ENCODE measurements at regions not wholly inside any gene's neighbourhood (a gene's known extent, or its start where the extent isn't known, plus 50 kb on each side); places are given as distances from the start of the nearest gene placed in this dataset.
"Not testable (repeated sequence)": the region's sequence is repeated elsewhere in the genome, so short reads cannot be mapped to it uniquely, and the experiment has no call there.

DNA sequence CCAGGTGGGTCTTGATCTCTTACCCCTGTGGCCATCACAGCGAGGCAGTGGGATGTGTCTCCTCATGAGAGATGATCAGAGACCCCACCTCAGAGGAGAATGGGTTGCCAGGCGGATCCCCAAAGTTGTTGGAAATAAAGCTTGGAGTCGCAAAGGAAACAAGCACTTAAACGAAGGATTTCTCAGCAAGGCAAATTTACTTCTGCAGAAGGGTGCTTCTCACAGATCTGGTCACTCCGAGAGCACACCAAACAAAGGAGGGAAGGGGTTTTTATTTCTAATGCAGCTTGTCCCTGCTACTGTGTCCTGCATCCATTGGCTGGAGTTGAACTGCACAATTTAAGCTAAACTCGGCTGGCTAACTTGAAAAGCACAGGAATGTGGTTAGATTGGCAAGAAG is 466.6 kb upstream of the EYS start:
- DNase-seq, result no peak

DNA sequence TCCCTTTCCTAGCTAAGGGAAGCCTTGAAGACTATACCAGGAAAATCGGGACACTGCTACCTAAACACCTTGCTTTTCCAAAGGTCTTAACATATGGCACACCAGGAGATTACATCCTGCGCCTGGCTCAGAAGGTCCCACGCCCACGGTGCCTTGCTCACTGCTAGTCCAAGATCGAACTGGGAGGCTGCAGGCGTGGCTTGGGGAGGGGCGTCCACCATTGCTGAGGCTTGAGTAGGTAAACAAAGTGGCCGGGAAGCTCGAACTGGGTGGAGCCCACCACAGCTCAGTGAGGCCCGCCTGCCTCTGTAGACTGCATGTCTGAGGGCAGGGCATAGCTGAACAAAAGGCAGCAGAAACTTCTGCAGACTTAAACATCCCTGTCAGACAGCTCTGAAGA is 459.7 kb upstream of the EYS start:
- not testable (repeated sequence) for DNase-seq

DNA sequence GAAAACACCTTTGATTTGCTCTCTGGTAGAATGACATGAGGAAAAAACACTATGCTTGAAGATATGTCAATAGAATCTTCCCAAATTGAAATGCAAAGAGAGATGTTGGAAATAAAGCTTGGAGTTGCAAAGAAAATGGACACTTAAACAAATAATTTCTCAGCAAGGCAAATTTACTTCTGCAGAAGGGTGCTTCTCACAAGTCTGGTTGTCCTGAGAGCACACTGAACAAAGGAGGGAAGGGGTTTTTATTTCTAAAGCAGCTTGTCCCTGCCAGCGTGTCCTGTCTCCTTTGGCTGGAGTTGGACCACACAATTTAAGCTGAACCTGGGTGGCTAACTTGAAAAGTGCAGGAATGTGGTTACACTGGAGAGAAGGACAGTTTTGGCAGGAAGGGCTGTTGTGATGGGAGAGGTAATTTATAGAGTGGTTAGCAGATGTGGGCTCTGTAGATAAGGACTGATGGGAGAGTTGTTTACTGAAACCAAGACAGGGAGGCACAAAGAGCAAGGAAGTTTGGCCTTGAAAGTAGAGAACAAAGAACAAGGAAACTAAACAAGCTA is 454.6 kb upstream of the EYS start:
- DNase-seq, result no peak

DNA sequence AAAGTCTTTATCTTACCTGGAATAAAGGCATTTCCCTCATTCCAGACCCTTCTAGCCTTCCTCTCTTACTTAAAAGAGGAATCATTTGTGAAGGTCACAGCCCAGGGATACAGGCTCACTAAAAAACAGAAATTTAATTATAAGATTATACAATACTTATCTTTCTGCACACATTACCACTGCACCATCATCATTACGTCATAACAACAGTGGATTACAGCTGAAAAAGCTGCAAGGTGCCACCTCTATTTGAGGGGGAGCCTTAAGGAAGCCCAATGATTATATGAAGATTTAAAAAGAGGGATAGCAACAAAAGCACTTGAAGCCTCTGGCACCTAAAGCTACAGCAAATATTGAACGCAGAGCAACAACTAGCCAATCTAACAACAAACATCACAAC is 452.9 kb upstream of the EYS start:
- DNase-seq, result no peak

DNA sequence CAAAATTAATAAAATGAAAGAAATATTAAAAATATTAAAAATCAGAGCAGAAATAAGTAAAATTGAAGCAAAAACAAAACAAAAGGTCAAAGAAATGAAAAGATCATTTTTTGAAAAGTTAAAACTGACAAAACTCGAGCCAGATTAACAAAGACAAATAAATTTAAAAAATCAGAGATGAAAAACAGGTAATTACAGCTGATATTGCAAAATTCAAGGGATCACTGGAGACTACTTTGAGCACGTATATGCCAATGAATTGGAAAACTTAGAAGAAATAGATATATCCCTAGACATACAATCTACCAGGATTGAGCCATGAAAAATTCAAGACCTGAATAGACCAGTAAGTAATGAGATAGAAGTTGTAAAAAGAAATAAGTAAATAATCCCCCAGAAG is 446.2 kb upstream of the EYS start:
- DNase-seq, result no peak

DNA sequence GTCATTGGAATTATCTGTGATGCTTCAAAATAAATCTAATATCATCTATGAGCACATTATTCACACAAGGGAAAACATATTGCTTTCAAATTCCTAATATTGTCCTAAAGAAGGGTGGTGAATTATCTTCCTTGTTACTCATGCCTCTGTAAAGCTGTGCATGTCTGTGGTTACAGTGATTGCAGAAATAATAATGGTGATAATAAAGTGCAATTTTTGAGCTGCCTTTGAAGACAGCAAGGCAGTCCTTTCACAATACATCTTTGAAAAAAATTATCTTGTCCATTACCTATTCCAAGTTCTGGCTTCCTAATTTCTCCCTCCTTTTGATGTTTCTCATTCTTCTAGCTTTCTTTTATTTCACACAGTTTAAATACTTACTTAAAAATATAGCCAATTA is 442.1 kb upstream of the EYS start:
- DNase-seq, result no peak

DNA sequence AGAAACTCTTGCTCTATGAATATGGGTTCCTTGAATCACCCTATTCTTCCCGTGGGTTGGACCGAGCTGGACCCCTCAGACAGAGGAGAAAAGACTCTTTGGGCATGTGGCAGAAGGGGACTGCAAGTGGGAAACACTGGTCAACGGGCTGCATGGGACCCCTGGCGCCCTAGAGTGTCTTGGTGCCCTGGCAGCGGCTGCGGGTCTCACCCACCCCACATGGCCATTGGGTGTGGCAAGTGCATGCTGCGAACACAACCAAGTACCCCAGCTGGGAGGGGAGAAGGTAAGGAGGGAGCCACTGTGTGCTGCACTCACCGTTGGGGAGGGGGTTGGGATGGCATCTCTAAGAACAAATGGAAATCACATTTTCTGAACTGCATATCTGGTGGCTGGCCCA is 438.8 kb upstream of the EYS start:
- no peak for DNase-seq

DNA sequence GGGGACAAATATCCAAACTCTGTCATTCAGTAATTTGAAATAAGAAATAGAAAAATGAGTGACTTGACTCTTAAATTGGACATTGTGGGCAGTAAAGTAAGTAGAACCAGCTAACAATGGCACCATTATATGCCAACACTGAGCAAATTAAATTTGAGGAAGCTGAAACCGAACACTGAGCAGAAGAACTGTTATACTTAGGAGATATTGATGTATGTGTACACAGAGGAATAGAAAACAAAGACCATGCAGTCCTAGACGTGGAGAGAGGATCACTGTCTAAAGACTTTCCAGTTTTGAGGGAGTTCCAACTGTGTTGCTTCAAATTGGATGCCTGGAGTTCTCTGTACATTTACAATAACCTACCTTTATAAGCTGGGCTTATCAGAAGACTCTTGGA is 427.0 kb upstream of the EYS start:
- no peak for DNase-seq

DNA sequence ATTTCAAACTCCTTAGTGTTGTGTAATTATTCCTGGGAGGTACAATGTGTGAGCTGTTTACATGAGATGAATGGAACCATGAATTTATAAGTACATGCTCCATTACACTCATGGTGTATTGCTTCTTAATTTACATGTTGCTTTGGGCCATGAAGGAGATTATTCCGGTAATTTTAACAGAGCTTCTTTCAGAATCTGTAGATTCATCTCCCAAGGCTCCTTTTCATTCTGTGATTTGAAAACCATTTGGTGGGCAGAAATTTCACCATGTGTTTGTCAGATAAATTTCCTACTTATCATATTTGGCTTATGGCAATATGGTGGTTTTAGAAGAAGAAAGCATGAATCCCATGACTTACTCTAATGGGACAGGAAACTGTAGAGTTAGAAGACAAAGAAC is 421.6 kb upstream of the EYS start:
- no peak for DNase-seq

DNA sequence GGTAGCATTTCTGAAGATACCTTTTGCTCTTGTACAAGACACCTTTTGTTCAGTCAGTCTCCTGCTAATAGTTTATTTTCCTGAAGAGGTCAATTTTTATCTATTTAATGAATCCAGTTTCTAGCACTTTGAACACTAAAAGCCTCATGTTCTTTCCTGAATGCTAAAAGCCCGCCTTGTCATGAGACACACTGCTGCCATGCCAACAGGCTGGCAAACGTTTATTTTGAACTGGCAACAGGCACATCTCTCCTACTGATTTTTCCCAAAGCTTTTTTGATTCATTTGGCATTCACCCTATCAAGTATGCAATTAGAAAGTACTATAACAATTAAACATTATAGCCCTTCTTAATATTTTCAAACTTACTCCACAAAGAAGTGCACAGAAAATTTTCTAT is 421.2 kb upstream of the EYS start:
- DNase-seq, result no peak

DNA sequence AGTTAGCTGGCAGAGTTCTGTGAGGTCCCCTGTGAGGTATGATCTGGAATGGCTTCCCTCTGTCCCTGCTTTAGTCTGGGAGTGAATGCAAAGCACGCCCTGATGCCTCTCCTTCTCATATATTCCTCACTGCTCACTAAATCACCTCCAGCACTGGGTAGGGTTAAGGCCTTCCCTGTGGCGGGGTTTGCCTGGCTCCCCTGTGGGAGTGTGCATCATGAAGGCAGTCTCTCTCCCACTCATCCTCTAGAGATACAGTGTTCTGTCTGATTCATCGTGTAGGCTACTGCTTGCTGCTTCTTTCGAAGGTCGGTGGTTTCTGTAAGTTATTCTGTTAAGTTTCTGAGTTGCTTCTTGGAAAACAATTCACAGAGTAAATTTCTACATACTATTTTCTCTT is 420.0 kb upstream of the EYS start:
- no peak for DNase-seq

DNA sequence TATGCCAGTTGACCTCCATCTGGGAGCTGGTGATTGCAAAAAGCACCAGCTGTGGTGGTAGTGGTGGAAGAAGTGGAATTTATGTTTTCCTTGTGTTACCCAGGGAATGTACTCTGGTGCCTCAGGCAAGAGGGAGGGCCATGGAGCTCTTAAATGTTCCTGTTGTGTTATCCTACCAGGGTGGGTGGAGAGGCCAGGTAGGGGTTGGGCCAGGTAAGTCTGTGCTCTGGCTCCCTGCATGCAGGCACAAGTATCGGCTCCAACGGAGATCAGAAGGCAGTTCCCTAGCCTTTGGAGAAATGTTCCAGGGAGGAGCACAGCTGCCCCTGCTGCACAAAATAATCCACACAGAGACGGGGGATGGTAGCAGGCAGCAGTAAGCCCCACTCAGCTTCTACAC is 419.3 kb upstream of the EYS start:
- DNase-seq, result no peak

DNA sequence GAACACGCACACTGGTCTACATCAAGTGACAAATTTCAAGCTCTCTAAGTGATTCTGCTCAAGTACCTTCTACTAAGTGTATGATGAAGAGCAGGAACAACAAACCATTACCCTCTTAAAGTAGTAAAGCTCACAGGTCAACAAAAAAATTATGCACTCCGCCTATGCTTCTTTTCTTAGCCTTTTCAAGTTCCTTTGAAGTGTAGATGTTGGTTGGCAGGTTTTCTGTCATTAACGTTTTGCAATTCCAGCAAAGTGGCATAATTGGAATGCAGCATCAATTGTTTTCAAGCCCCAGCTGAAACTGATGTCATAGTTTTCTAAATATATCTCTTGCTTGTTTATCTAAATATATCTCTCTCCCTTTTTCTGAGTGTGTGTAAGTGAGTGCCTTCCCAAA is 396.9 kb upstream of the EYS start:
- no peak for DNase-seq

DNA sequence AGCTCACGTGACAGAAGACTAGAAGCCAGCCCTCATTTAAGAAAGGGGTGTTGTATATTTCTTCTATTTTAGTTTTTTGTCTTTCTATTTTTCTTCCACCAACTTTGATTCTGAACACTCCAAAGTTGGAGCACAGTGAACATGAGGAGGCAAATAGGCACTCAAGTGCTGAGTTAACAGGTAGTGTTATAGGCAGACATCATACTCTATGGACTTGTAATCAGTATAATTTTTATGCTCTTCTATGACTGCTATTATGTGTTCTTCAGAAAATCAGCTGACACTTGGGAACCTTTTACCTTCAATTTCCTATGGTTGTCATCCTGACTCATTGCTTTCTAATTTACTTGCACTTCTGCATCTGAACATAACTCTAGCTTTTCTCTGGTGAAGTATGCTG is 396.3 kb upstream of the EYS start:
- no peak for DNase-seq

DNA sequence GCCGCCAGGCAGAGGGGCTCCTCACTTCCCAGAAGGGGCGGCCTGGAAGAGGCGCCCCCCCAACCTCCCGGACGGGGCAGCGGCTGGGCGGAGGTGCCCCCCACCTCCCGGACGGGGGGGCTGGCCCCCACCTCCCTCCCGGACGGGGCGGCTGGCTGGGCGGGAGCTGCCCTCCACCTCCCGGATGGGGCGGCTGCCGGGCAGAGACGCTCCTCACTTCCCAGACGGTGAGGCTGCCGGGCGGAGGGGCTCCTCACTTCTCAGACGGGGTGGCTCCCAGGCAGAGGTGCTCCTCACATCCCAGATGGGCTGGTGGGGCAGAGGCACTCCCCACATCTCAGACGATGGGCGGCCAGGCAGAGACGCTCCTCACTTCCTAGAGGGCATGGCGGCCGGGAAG is 389.7 kb upstream of the EYS start:
- DNase-seq, result no peak

DNA sequence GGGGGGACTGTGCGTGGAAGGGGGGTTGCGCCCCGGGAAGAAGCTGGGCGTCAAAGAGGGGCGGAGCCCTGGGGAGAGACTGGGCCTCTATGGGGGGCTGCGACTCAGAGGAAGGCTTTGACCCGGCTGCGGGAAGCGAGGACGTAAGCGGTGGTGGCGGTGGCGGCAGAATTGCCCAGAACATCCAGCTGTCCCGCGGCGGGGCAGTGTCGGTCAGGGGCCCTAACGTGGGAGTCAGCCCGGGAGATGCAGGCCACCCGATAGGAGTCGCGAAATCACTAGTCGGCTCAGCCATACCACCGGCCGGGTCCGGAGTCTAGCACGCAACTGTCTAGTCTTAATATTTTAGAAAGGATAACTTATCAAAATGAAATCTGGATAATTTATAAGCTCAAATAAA is 387.6 kb upstream of the EYS start:
- DNase-seq, result peak; percentile 18

DNA sequence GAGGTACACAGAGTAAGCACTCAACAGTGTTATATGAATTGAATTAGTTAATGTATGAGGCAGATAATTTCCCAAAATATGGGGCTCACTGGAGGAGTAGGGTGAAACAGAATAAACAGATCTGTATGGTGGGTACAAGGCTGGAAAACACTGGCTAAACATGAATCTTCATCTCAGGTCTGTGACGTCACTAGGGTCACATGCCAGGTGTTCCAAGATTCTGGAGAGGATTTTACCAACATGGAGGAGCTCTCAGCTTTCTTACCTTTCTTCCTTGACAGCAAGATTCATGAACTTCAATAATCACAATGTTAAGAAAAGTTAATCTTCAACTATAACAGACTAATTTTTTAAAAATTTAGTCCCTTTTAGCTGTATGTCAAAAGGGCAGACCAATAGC is 385.3 kb upstream of the EYS start:
- not testable (repeated sequence) for DNase-seq

DNA sequence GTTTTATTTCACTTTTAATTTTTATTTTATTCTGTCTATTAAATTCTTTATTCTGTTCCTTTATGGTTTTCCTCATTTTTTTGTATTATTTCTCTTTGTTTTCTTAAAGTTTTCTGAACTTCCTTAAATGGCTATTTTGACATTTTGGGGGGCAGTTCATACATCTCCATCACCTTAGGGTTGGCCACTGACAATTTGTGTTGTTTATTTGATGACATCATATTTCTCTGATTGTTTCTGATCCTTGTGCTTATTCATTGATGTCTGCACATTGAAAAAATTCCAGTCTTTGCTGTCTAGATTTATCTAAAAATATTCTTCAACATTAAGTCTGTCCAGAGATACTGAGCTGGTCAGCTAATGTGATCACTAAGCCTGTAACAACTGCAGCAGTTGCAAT is 379.5 kb upstream of the EYS start:
- DNase-seq, result no peak

DNA sequence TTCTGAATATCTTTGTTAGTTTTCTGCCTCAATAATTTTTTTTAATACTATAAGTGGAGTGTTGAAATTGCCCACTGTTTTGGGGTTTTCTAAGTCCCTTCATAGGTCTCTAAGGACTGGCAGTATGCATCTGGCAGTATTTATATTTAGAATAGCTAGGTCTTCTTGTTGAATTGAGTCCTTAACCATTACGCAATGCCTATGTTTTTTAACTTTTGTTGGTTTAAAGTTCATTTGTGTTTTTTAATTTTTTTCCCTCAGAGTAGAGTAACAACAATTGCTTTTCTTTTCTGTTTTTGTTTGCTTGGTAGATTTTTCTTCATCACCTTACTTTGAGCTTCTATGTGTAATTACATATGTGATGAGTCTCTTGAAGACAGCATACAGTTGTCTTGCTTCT is 375.9 kb upstream of the EYS start:
- no peak for DNase-seq

DNA sequence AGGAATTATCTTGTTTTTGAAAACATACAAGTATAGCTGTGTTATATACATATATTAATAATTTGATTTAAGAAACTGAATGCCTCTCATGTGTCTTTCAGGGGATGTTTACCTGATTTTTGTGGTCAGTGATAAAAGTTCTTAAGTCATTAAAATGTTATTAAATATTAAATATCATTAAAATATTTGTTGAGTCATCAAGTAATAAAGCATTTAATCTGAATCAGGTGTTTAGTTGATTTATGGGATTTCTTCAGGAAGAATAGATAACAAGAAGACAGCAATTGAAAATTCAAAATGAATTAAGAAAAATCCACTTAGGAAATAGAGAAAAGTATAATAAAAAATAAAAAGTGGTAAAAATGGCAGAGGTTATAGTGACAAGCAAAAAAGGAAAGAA is 361.9 kb upstream of the EYS start:
- no peak for DNase-seq

DNA sequence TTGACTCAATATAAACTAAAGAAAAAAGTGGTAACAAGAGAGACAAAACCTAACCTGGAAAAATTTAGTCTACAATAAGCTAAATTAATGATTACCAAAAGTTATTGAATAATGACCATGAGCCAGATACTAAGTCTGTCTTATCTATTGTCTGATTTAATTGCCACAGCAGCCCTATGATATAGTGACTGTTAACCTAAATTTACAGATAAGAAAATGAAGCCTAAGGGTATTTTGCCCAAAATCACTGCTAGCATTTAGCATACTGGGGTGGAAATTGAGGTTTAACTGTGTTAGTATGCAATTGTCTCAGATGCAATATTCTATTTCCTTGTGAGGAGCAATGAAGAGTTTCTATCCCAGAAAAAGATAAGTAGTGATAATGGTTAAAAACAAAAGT is 361.0 kb upstream of the EYS start:
- no peak for DNase-seq

DNA sequence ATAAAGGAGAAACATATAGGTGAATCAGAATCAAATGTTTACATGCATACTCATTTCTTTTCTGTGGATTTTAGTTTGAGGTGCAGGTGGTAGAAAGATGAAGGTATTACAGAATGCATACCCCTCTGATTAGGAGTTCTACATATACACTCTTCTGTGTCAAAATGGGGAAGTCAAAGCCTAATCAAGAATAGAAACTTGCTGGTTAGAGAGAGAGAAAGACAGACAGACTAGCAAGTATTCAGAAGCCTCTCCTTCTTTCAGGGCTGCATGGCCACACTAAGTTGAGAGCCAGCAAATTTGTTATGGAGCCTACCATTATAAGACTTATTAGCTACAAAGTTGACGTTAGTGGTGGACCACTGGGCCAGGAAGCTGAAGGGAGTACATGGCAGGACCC is 358.3 kb upstream of the EYS start:
- DNase-seq, result no peak

DNA sequence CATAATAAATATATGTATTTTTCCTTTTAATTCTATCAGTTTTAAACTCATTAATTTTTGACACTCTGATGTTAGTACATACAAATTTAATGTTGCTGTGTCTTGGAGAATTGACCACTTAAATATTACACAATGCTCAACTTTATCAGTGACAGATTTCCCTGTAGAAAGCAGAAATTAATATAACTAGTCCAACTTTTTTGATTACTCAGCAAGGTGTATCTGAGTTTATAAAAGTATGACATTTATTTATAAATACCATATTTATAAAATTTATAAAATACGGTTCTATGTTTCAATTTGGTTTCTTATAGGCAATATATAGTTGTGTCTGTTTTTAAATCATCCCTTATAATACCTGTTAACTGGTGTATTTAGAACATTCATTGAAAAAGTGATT is 350.0 kb upstream of the EYS start:
- no peak for DNase-seq

DNA sequence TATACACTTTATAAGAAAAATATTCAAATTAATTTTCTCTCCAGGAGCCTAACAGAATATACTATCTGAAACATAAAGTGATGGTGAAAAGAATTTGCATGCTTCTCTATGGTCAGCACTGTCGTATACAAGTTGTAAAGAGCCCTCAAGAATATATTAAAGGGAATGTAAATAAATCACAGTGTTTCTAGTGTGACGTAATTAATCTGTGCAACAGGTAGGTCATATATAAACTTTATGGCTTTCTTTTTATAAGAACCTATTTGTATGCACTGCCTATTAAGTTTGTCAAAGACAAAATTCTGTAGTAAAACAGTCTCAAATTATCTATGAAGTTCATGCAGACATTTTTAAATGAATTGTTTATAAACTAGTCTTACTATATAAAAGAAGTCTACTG is 347.9 kb upstream of the EYS start:
- no peak for DNase-seq

DNA sequence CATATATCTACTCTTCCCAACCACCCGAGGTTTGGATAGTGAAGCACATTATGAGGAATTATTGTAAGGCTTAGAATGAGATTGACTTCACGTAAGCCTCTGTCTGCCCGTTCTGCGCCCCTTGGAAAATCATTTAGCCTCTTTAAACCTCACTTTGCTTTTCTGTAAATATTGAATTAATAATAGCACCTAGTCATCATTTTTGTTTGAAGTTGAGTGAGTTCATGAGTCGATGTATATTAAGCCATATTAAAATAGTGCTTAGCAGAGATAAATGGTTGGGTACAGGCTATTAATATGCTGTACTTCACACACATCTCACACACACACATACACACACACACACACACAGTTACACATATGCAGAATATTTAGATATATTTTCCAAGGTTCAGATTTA is 344.8 kb upstream of the EYS start:
- DNase-seq, result no peak
